Transverse colon (tissue), 4 donors: ENCODE measurements at regions not wholly inside any gene's neighbourhood (a gene's known extent, or its start where the extent isn't known, plus 50 kb on each side); places are given as distances from the start of the nearest gene placed in this dataset.

Experiments
- CTCF ChIP-seq, 5 experiments: fragments of 200-600 bp in 3 of 5; fragments of 450-650 bp in 2 of 5; sonication (generic) in 3 of 5; IDR thresholded peaks; 1 replicate in 2 of 5; 2 replicates in 3 of 5; pipeline ENCODE4 v1.5.1; 2016 to 2017; ENCODE audit warnings: antibody characterized with exemption in 5 of 5, inconsistent platforms in 3 of 5, mild to moderate bottlenecking in 2 of 5, moderate library complexity in 1 of 5
- EP300 ChIP-seq: sonication (generic); formaldehyde crosslinking; IDR thresholded peaks from one replicate; pipeline ENCODE4 v1.6.1; 2017; ENCODE audit warnings: antibody characterized with exemption, low read depth
- POLR2A ChIP-seq: fragments of 450-650 bp; IDR thresholded peaks from one replicate; pipeline ENCODE4 v1.6.1; 2016; ENCODE audit warnings: antibody characterized with exemption, mild to moderate bottlenecking, moderate library complexity
- POLR2AphosphoS5 ChIP-seq, 3 donors: sonication (generic); formaldehyde crosslinking; IDR thresholded peaks; one replicate each; pipeline ENCODE4 v1.6.1; 2016; ENCODE audit warnings: antibody characterized with exemption in 3 of 3

DNA sequence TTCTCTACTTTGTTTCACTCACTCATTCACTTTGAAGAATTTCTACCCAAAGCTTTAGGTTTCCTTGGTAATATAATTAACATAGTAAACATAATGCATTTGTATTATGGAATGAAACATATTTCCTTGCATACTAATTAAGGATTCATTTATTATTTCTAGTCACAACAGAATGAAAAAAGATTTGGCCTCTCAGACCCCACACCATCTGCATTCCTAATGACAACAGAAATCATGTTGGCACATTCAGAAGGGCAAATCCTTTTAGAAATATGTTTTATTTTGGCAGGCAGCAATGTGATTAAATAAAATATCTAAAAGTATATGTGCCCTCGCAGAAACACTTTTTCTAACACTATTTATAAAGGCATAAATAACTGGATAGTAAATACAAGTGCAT lies 163.4 kb downstream of the HTR1B start:
- TF ChIP-seq CTCF (IDR thresholded peaks at IDR 0.05) (no peak), POLR2AphosphoS5 (IDR thresholded peaks at IDR 0.05) (no peak), EP300 (no peak), POLR2A (no peak)
